ENCODE measurements at regions not wholly inside any gene's neighbourhood (a gene's known extent, or its start where the extent isn't known, plus 50 kb on each side); places are given as distances from the start of the nearest gene placed in this dataset.

- DNase-seq (ENCODE audit: low read depth), result no peak
- no peak overlapping the region for H3K4me3 ChIP-seq (ENCODE audit: low read depth, low read length)
- TF ChIP-seq CTCF (IDR thresholded peaks at IDR 0.05; ENCODE audit: insufficient read depth, low read depth, low read length), result no peak
Observed at GRCh38 chrX:25558137-25558536, 542.4 kb upstream of the ARX start.

GRCh38 chrX:25561190-25561589, 545.4 kb upstream of the ARX start:
- H3K4me3 ChIP-seq (ENCODE audit: low read depth, low read length), result no peak overlapping the region
- DNase-seq (ENCODE audit: low read depth), result no peak
- TF ChIP-seq CTCF (IDR thresholded peaks at IDR 0.05; ENCODE audit: insufficient read depth, low read depth, low read length), result no peak

GRCh38 chrX:25573631-25574030, 557.9 kb upstream of the ARX start:
- no peak overlapping the region for H3K4me3 ChIP-seq (ENCODE audit: low read depth, low read length)
- TF ChIP-seq CTCF (IDR thresholded peaks at IDR 0.05; ENCODE audit: insufficient read depth, low read depth, low read length), result no peak
- DNase-seq (ENCODE audit: low read depth), result no peak

- no peak overlapping the region for H3K4me3 ChIP-seq (ENCODE audit: low read depth, low read length)
- no peak for DNase-seq (ENCODE audit: low read depth)
- no peak for TF ChIP-seq CTCF (IDR thresholded peaks at IDR 0.05; ENCODE audit: insufficient read depth, low read depth, low read length)
Observed at GRCh38 chrX:25596921-25597320, 541.2 kb upstream of the MAGEB18 start.

GRCh38 chrX:25597551-25597950, 540.6 kb upstream of the MAGEB18 start:
- DNase-seq (ENCODE audit: low read depth), result no peak
- H3K4me3 ChIP-seq (ENCODE audit: low read depth, low read length), result no peak overlapping the region
- TF ChIP-seq CTCF (IDR thresholded peaks at IDR 0.05; ENCODE audit: insufficient read depth, low read depth, low read length), result no peak

- no peak for TF ChIP-seq CTCF (IDR thresholded peaks at IDR 0.05; ENCODE audit: insufficient read depth, low read depth, low read length)
- no peak for DNase-seq (ENCODE audit: low read depth)
- H3K4me3 ChIP-seq (ENCODE audit: low read depth, low read length), result no peak overlapping the region
Observed at GRCh38 chrX:25599061-25599460, 539.1 kb upstream of the MAGEB18 start.

- DNase-seq (ENCODE audit: low read depth), result no peak
- no peak overlapping the region for H3K4me3 ChIP-seq (ENCODE audit: low read depth, low read length)
- TF ChIP-seq CTCF (IDR thresholded peaks at IDR 0.05; ENCODE audit: insufficient read depth, low read depth, low read length), result no peak
Observed at GRCh38 chrX:25600776-25601175, 537.4 kb upstream of the MAGEB18 start.

Data from fibroblast of villous mesenchyme (primary cell).